Keratinocyte (primary cell): ENCODE measurements at regions not wholly inside any gene's neighbourhood (a gene's known extent, or its start where the extent isn't known, plus 50 kb on each side); places are given as distances from the start of the nearest gene placed in this dataset.

Source experiments
- DNase-seq: peaks from one replicate; pipeline ENCODE4 v3.0.0-alpha.2; 2011; ENCODE audit warnings: low read depth, missing footprints, low spot score
- FAIRE-seq: peaks from 2 replicates; lab custom pipeline; 2011; peaks lifted over from hg19 to GRCh38; lab: Jason Lieb, UNC
- H2AFZ ChIP-seq: 2 replicates; pipeline ENCODE4 v1.6.0; 2012; ENCODE audit warnings: low read length, control low read depth, inconsistent platforms; ENCODE audit not compliant: control insufficient read depth
- H3K27ac ChIP-seq: 2 replicates; pipeline ENCODE4 v1.5.1; 2011; ENCODE audit warnings: low read length; ENCODE audit not compliant: control insufficient read depth, insufficient read depth
- H3K27me3 ChIP-seq: 3 replicates; pipeline ENCODE4 v1.6.0; 2011; ENCODE audit warnings: low read length; ENCODE audit not compliant: control insufficient read depth, insufficient read depth; ENCODE audit errors: extremely low read depth
- H3K36me3 ChIP-seq, 2 experiments: 2 replicates in 1 of 2; 3 replicates in 1 of 2; pipeline ENCODE4 v1.5.1; 2011; ENCODE audit warnings: low read length in 2 of 2, mild to moderate bottlenecking in 1 of 2; ENCODE audit not compliant: control insufficient read depth in 2 of 2, insufficient read depth in 2 of 2; ENCODE audit errors: extremely low read depth in 1 of 2
- H3K4me1 ChIP-seq: 3 replicates; pipeline ENCODE4 v1.5.1; 2011; ENCODE audit warnings: low read length; ENCODE audit not compliant: control insufficient read depth, insufficient read depth; ENCODE audit errors: extremely low read depth
- H3K4me2 ChIP-seq: 3 replicates; pipeline ENCODE4 v1.6.0; 2011; ENCODE audit warnings: low read depth, low read length; ENCODE audit not compliant: control insufficient read depth, insufficient read depth; ENCODE audit errors: extremely low read depth
- H3K4me3 ChIP-seq, 3 experiments: fragments of 200-600 bp in 1 of 3; sonication (generic) in 1 of 3; 2 replicates in 2 of 3; 3 replicates in 1 of 3; pipeline ENCODE4 v1.5.1; 2011 to 2016; ENCODE audit warnings: low read length in 3 of 3, mild to moderate bottlenecking in 3 of 3, control low read depth in 2 of 3, inconsistent platforms in 1 of 3, low read depth in 1 of 3, mixed read lengths in 1 of 3, mixed run types in 1 of 3, moderate library complexity in 1 of 3; ENCODE audit not compliant: control insufficient read depth in 2 of 3, insufficient read depth in 2 of 3; ENCODE audit errors: extremely low read depth in 1 of 3
- H3K79me2 ChIP-seq: 2 replicates; pipeline ENCODE4 v1.6.0; 2012; ENCODE audit warnings: low read length; ENCODE audit not compliant: control insufficient read depth, insufficient read depth
- H3K9ac ChIP-seq: 3 replicates; pipeline ENCODE4 v1.6.0; 2011; ENCODE audit warnings: low read length; ENCODE audit not compliant: control insufficient read depth, insufficient read depth; ENCODE audit errors: extremely low read depth
- H3K9me1 ChIP-seq: 3 replicates; pipeline ENCODE4 v1.6.0; 2011; ENCODE audit warnings: low read length; ENCODE audit not compliant: control insufficient read depth, insufficient read depth; ENCODE audit errors: extremely low read depth
- H3K9me3 ChIP-seq: 2 replicates; pipeline ENCODE4 v1.5.1; 2012; ENCODE audit warnings: low read depth, low read length; ENCODE audit not compliant: control insufficient read depth
- H4K20me1 ChIP-seq: 3 replicates; pipeline ENCODE4 v1.6.0; 2011; ENCODE audit warnings: low read length; ENCODE audit not compliant: control insufficient read depth, insufficient read depth; ENCODE audit errors: extremely low read depth
- EZH2 ChIP-seq: IDR thresholded peaks from one replicate; pipeline ENCODE4 v1.6.1; 2012; ENCODE audit warnings: inconsistent platforms, mild to moderate bottlenecking, low read length, moderate library complexity
- dilution Hi-C: fragments of 300-500 bp; cut with MboI; formaldehyde crosslinking; loops from one replicate; pipeline ENCODE4 v1.7.0; 2020; ENCODE audit warnings: low sequenced_read_pairs; ENCODE audit not compliant: extremely low pct_ligation_motif_present
- TF ChIP-seq, protein P1 (sequence below), 3 experiments: IDR thresholded peaks in 1 of 3; conservative IDR thresholded peaks in 1 of 3; optimal IDR thresholded peaks in 1 of 3; 2 replicates in 2 of 3; 3 replicates in 1 of 3; pipeline versions ENCODE3 to v1.5.1; 2011; ENCODE audit warnings: low read length in 3 of 3, mild to moderate bottlenecking in 3 of 3, moderate library complexity in 2 of 3, control low read depth in 1 of 3, inconsistent platforms in 1 of 3; ENCODE audit not compliant: insufficient read depth in 2 of 3; ENCODE audit errors: extremely low read depth in 1 of 3

DNA sequence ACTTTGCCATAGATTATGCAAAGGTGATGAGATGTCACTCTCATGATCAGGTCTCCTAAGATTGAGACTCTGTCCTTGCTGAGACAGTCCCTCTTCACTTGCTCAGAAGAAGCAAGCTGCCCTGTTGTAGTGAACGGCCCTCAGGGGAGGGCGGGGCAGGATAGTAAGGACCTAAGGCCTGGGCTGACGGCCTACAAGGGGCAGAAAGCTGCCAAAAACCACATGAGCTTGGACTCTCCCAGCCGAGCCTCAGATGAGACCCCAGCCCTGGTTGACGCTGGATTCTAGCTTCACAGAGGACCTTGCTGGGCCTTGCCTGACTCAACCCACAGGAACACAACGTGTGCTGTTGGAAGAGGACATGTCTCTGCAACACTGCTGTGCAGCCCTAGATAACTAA, 1182.5 kb downstream of the TBC1D22A start:
- H3K4me1 ChIP-seq: no peaks in the 10 kb centered on the region
- H3K9ac ChIP-seq: no peak overlapping the region
- dilution Hi-C loops: no loop called here
- DNase-seq (no peak), FAIRE-seq (no peak)
- no peak overlapping the region for H3K4me3 ChIP-seq
- peaks cover 7% of the 10 kb centered on the region for H3K9me3 ChIP-seq
- no peaks in the 10 kb centered on the region for H3K79me2 ChIP-seq
- H3K9me1 ChIP-seq: no peaks in the 10 kb centered on the region
- H3K27me3 ChIP-seq: no peaks in the 10 kb centered on the region
- no peaks in the 10 kb centered on the region for H3K36me3 ChIP-seq
- no peaks in the 10 kb centered on the region for H4K20me1 ChIP-seq
- H3K4me2 ChIP-seq: no peak overlapping the region
- no peak overlapping the region for H3K27ac ChIP-seq
- no peak for TF ChIP-seq EZH2
- TF ChIP-seq, protein P1, sequence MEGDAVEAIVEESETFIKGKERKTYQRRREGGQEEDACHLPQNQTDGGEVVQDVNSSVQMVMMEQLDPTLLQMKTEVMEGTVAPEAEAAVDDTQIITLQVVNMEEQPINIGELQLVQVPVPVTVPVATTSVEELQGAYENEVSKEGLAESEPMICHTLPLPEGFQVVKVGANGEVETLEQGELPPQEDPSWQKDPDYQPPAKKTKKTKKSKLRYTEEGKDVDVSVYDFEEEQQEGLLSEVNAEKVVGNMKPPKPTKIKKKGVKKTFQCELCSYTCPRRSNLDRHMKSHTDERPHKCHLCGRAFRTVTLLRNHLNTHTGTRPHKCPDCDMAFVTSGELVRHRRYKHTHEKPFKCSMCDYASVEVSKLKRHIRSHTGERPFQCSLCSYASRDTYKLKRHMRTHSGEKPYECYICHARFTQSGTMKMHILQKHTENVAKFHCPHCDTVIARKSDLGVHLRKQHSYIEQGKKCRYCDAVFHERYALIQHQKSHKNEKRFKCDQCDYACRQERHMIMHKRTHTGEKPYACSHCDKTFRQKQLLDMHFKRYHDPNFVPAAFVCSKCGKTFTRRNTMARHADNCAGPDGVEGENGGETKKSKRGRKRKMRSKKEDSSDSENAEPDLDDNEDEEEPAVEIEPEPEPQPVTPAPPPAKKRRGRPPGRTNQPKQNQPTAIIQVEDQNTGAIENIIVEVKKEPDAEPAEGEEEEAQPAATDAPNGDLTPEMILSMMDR (optimal IDR thresholded peaks at IDR 0.05 in 1 of 3, IDR thresholded peaks at IDR 0.05 in 1 of 3, conservative IDR thresholded peaks at IDR 0.05 in 1 of 3; ENCODE audit: extremely low read depth in 1 of 3, insufficient read depth in 2 of 3, low read length in 3 of 3): no peak
- no peak overlapping the region for H2AFZ ChIP-seq

DNA sequence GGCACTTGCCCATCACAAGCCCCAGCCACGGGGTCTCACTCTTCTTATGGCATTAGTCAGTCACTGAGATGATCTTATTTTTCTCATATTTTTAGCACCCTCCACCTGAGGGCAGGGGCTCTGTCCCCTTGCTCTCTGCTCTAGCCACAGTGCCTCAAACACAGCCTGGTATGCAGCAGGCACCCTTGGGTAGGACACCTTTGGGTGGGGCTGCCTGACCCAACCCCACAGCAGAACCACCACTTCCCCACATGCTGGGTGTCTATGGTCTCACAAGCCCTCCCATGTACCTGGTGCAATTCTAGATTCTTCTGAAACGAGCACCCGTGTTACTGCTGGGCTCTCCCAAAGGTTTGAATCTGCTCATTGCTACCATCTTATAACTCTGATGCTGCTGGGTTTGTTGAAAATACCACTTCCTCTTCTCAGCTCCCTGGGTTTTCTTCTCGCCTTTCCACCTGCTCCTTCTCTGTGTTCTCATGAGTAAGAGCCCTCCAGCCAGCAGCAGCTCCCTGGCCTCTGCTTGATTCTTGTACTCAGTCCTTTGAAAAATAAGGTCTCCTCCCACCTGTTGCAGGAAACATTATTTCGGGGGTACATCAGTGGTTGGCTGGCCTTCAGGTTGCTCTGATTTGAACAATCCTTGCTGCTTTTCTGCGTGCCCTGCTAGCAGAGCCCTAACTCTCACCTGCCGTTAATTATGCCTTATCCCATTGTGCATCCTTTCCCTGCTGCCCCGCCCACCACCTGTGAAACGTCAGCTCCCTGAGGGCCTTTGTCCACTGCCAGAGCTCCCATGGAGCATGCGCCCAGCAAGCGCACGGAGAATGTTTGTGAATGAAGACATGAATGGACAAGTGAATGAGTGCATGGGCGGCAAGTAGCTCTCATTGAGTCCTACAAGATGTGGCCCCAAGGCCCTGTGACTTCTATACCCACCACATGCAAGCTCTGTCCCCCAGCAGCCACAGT, 1181.6 kb downstream of the TBC1D22A start:
- no peak for DNase-seq
- no peaks in the 10 kb centered on the region for H4K20me1 ChIP-seq
- TF ChIP-seq, protein P1 (optimal IDR thresholded peaks at IDR 0.05 in 1 of 3, IDR thresholded peaks at IDR 0.05 in 1 of 3, conservative IDR thresholded peaks at IDR 0.05 in 1 of 3; ENCODE audit: extremely low read depth in 1 of 3, insufficient read depth in 2 of 3, low read length in 3 of 3): no peak
- no peak for TF ChIP-seq EZH2
- H3K79me2 ChIP-seq: no peaks in the 10 kb centered on the region
- H3K9ac ChIP-seq: no peak overlapping the region
- no peaks in the 10 kb centered on the region for H3K4me1 ChIP-seq
- no peak overlapping the region for H3K4me2 ChIP-seq
- no peaks in the 10 kb centered on the region for H3K36me3 ChIP-seq
- no peak overlapping the region for H3K27ac ChIP-seq
- no peak for FAIRE-seq
- H3K9me3 ChIP-seq: peaks cover 7% of the 10 kb centered on the region
- no peaks in the 10 kb centered on the region for H3K9me1 ChIP-seq
- H2AFZ ChIP-seq: no peak overlapping the region
- dilution Hi-C loops: no loop called here
- no peak overlapping the region for H3K4me3 ChIP-seq
- no peaks in the 10 kb centered on the region for H3K27me3 ChIP-seq
